IPS DF 6.9 (cell line): ENCODE measurements at regions not wholly inside any gene's neighbourhood (a gene's known extent, or its start where the extent isn't known, plus 50 kb on each side); places are given as distances from the start of the nearest gene placed in this dataset.
A peak's percentile ranks its signal among the peaks of the same experiment; 100 is the strongest.

Source experiments
- DNase-seq: peaks from one replicate; pipeline ENCODE4 v3.0.0-alpha.2; 2013; ENCODE audit warnings: low read depth, low spot score
- H3K27ac ChIP-seq: one replicate; pipeline ENCODE4 v1.5.1; 2013; ENCODE audit warnings: low read length, control low read depth
- H3K27me3 ChIP-seq: 2 replicates; pipeline ENCODE4 v1.6.1; 2013; ENCODE audit warnings: mild to moderate bottlenecking, low read length; ENCODE audit not compliant: control insufficient read depth, insufficient read depth
- H3K36me3 ChIP-seq: 2 replicates; pipeline ENCODE4 v1.6.1; 2013; ENCODE audit warnings: low read length; ENCODE audit not compliant: control insufficient read depth, insufficient read depth
- H3K4me1 ChIP-seq: 2 replicates; pipeline ENCODE4 v1.6.1; 2013; ENCODE audit warnings: low read length; ENCODE audit not compliant: control insufficient read depth, insufficient read depth
- H3K4me3 ChIP-seq: 2 replicates; pipeline ENCODE4 v1.5.1; 2013; ENCODE audit warnings: mild to moderate bottlenecking, low read length
- H3K9me3 ChIP-seq: 2 replicates; pipeline ENCODE4 v1.6.1; 2013; ENCODE audit warnings: low read length, inconsistent platforms; ENCODE audit not compliant: control insufficient read depth, insufficient read depth
- WGBS: extraction: QIAGEN DNeasy Blood & Tissue Kit; methylation state at CpG from one replicate; pipeline ENCODE4 v1.1.7; 2013; ENCODE audit warnings: mixed read lengths, missing lambda C conversion rate; ENCODE audit not compliant: insufficient read length, insufficient coverage; 5-methylcytosine and 5-hydroxymethylcytosine counted together

GRCh38 chr3:115547207-115547606 lies 76.1 kb upstream of the GAP43 start:
- H3K27ac ChIP-seq: no peak overlapping the region
- DNase-seq: no peak
- H3K36me3 ChIP-seq: no peaks in the 10 kb centered on the region
- no peaks in the 10 kb centered on the region for H3K9me3 ChIP-seq
- WGBS: no CpG with 5 or more reads among the region's 3 CpGs
- no peak overlapping the region for H3K4me3 ChIP-seq
- H3K27me3 ChIP-seq: no peaks in the 10 kb centered on the region
- H3K4me1 ChIP-seq: no peaks in the 10 kb centered on the region

GRCh38 chr3:115548611-115549010 lies 74.7 kb upstream of the GAP43 start:
- Histone ChIP-seq H3K9me3 (no peaks in the 10 kb centered on the region), H3K27ac (no peak overlapping the region), H3K4me3 (no peak overlapping the region), H3K4me1 (no peaks in the 10 kb centered on the region; the same call in 1 of the 2 replicates), H3K27me3 (no peaks in the 10 kb centered on the region), H3K36me3 (no peaks in the 10 kb centered on the region)
- no peak for DNase-seq
- no CpG with 5 or more reads among the region's 2 CpGs for WGBS

GRCh38 chr3:115549071-115549470 lies 74.2 kb upstream of the GAP43 start:
- Histone ChIP-seq H3K9me3 (no peaks in the 10 kb centered on the region), H3K27ac (no peak overlapping the region), H3K27me3 (no peaks in the 10 kb centered on the region), H3K4me1 (no peaks in the 10 kb centered on the region; the same call in 1 of the 2 replicates), H3K36me3 (no peaks in the 10 kb centered on the region), H3K4me3 (no peak overlapping the region)
- no peak for DNase-seq
- no CpG with 5 or more reads among the region's 2 CpGs for WGBS

- Histone ChIP-seq H3K27me3 (no peaks in the 10 kb centered on the region), H3K4me3 (no peak overlapping the region), H3K27ac (no peak overlapping the region), H3K4me1 (peaks cover 1% of the 10 kb centered on the region), H3K9me3 (no peaks in the 10 kb centered on the region), H3K36me3 (no peaks in the 10 kb centered on the region)
- DNase-seq: no peak
- WGBS: no CpG with 5 or more reads among the region's 1 CpG
Observed at GRCh38 chr3:115550285-115550761, 73.0 kb upstream of the GAP43 start.

- no peaks in the 10 kb centered on the region for H3K9me3 ChIP-seq
- no peak overlapping the region for H3K4me3 ChIP-seq
- H3K27ac ChIP-seq: no peak overlapping the region
- H3K4me1 ChIP-seq: peaks cover 1% of the 10 kb centered on the region
- H3K36me3 ChIP-seq: no peaks in the 10 kb centered on the region
- DNase-seq: no peak
- H3K27me3 ChIP-seq: no peaks in the 10 kb centered on the region
- no CpG with 5 or more reads among the region's 1 CpG for WGBS
Observed at GRCh38 chr3:115551016-115551415, 72.3 kb upstream of the GAP43 start.

GRCh38 chr3:115552007-115552406 lies 71.3 kb upstream of the GAP43 start:
- H3K9me3 ChIP-seq: no peaks in the 10 kb centered on the region
- DNase-seq: no peak
- no CpG with 5 or more reads among the region's 3 CpGs for WGBS
- no peak overlapping the region for H3K27ac ChIP-seq
- no peaks in the 10 kb centered on the region for H3K36me3 ChIP-seq
- H3K4me3 ChIP-seq: no peak overlapping the region
- no peaks in the 10 kb centered on the region for H3K27me3 ChIP-seq
- peaks cover 1% of the 10 kb centered on the region for H3K4me1 ChIP-seq

GRCh38 chr3:115553796-115554486 lies 69.4 kb upstream of the GAP43 start:
- Histone ChIP-seq H3K4me3 (no peak overlapping the region), H3K36me3 (no peaks in the 10 kb centered on the region), H3K9me3 (no peaks in the 10 kb centered on the region)

GRCh38 chr3:115554487-115554807 lies 68.9 kb upstream of the GAP43 start:
- Histone ChIP-seq H3K27me3 (no peaks in the 10 kb centered on the region), H3K4me1 (peaks cover 1% of the 10 kb centered on the region), H3K36me3 (no peaks in the 10 kb centered on the region), H3K4me3 (no peak overlapping the region), H3K27ac (no peak overlapping the region), H3K9me3 (no peaks in the 10 kb centered on the region)
- no peak for DNase-seq

More at GRCh38 chr3:115553796-115554486, 69.4 kb upstream of the GAP43 start:
- DNase-seq: peak; percentile 11
- no peak overlapping the region for H3K27ac ChIP-seq
- no peaks in the 10 kb centered on the region for H3K27me3 ChIP-seq
- WGBS: 100% methylated on average over 1 of the region's 2 CpGs
- H3K4me1 ChIP-seq: peaks cover 1% of the 10 kb centered on the region

GRCh38 chr3:115562636-115563267 lies 60.6 kb upstream of the GAP43 start:
- Histone ChIP-seq H3K4me3 (no peak overlapping the region), H3K27me3 (no peaks in the 10 kb centered on the region), H3K27ac (no peak overlapping the region), H3K36me3 (no peaks in the 10 kb centered on the region), H3K9me3 (no peaks in the 10 kb centered on the region), H3K4me1 (no peaks in the 10 kb centered on the region)
- DNase-seq: no peak
- WGBS: no CpG with 5 or more reads among the region's 4 CpGs

- no CpG with 5 or more reads among the region's 1 CpG for WGBS
- no peak for DNase-seq
- H3K4me3 ChIP-seq: no peak overlapping the region
Observed at GRCh38 chr3:115563984-115564383, 59.3 kb upstream of the GAP43 start.

GRCh38 chr3:115571413-115571812 lies 51.9 kb upstream of the GAP43 start:
- no peak for DNase-seq
- Histone ChIP-seq H3K4me1 (no peaks in the 10 kb centered on the region), H3K27ac (no peak overlapping the region), H3K9me3 (no peaks in the 10 kb centered on the region), H3K36me3 (no peaks in the 10 kb centered on the region), H3K4me3 (no peak overlapping the region), H3K27me3 (no peaks in the 10 kb centered on the region)
- WGBS: no CpG with 5 or more reads among the region's 1 CpG

More at GRCh38 chr3:115563984-115564383, 59.3 kb upstream of the GAP43 start:
- Histone ChIP-seq H3K9me3 (no peaks in the 10 kb centered on the region), H3K4me1 (no peaks in the 10 kb centered on the region), H3K27ac (no peak overlapping the region), H3K36me3 (no peaks in the 10 kb centered on the region), H3K27me3 (no peaks in the 10 kb centered on the region)
